ENCODE measurements at regions not wholly inside any gene's neighbourhood (a gene's known extent, or its start where the extent isn't known, plus 50 kb on each side); places are given as distances from the start of the nearest gene placed in this dataset.

GRCh38 chr2:236654496-236654895, 84.9 kb downstream of the ACKR3 start:
- intact Hi-C loops (cut with micrococcal nuclease) = no loop called here
- no peaks in the 10 kb centered on the region for H3K4me1 Mint-ChIP-seq (ENCODE audit: insufficient read depth, unreplicated experiment)
- ChIA-PET POLR2A (interaction anchor here (0.6 to 1.1 kb wide), 4 partner anchors 12 to 225 kb away, joined by 3 to 6 read pairs (median 3); no protein-coding TSS in a partner anchor), CTCF (interaction anchor here (0.9 kb wide), 1 partner anchor 18 kb away, joined by 3 read pairs; no protein-coding TSS in a partner anchor)
- H3K27ac Mint-ChIP-seq (ENCODE audit: low read depth, unreplicated experiment) = no peak overlapping the region
- H3K27me3 Mint-ChIP-seq (ENCODE audit: insufficient read depth, unreplicated experiment) = no peaks in the 10 kb centered on the region
- BruUV-seq (replicated peaks) = no TSS peak
- H3K4me3 Mint-ChIP-seq (ENCODE audit: unreplicated experiment) = no peak overlapping the region
- no peak for TF ChIP-seq CTCF (IDR thresholded peaks at IDR 0.05; ENCODE audit: unreplicated experiment)
- no peaks in the 10 kb centered on the region for H3K9me3 Mint-ChIP-seq (ENCODE audit: unreplicated experiment)
- DNase-seq (ENCODE audit: unreplicated experiment) = no peak
- H3K36me3 Mint-ChIP-seq (ENCODE audit: insufficient read depth, unreplicated experiment) = no peaks in the 10 kb centered on the region

- H3K27ac Mint-ChIP-seq (ENCODE audit: low read depth, unreplicated experiment) = peak overlapping the region; percentile 35
- H3K4me1 Mint-ChIP-seq (ENCODE audit: insufficient read depth, unreplicated experiment) = peaks cover 4% of the 10 kb centered on the region
- POLR2A ChIA-PET = no interaction called here
- H3K36me3 Mint-ChIP-seq (ENCODE audit: insufficient read depth, unreplicated experiment) = no peaks in the 10 kb centered on the region
- DNase-seq (ENCODE audit: unreplicated experiment) = no peak
- TF ChIP-seq CTCF (IDR thresholded peaks at IDR 0.05; ENCODE audit: unreplicated experiment) = no peak
- intact Hi-C loops (cut with micrococcal nuclease) = no loop called here
- H3K4me3 Mint-ChIP-seq (ENCODE audit: unreplicated experiment) = no peak overlapping the region
- H3K27me3 Mint-ChIP-seq (ENCODE audit: insufficient read depth, unreplicated experiment) = no peaks in the 10 kb centered on the region
- CTCF ChIA-PET = no interaction called here
- no peaks in the 10 kb centered on the region for H3K9me3 Mint-ChIP-seq (ENCODE audit: unreplicated experiment)
- BruUV-seq (replicated peaks) = no TSS peak
Observed at GRCh38 chr2:236656166-236656565, 86.5 kb downstream of the ACKR3 start.

GRCh38 chr2:236656721-236657120, 87.1 kb downstream of the ACKR3 start:
- H3K27me3 Mint-ChIP-seq (ENCODE audit: insufficient read depth, unreplicated experiment) = no peaks in the 10 kb centered on the region
- no peak for TF ChIP-seq CTCF (IDR thresholded peaks at IDR 0.05; ENCODE audit: unreplicated experiment)
- no peaks in the 10 kb centered on the region for H3K36me3 Mint-ChIP-seq (ENCODE audit: insufficient read depth, unreplicated experiment)
- H3K4me1 Mint-ChIP-seq (ENCODE audit: insufficient read depth, unreplicated experiment) = peaks cover 9% of the 10 kb centered on the region
- CTCF ChIA-PET = no interaction called here
- BruUV-seq (replicated peaks) = no TSS peak
- DNase-seq (ENCODE audit: unreplicated experiment) = no peak
- H3K27ac Mint-ChIP-seq (ENCODE audit: low read depth, unreplicated experiment) = no peak overlapping the region
- intact Hi-C loops (cut with micrococcal nuclease) = no loop called here
- no peak overlapping the region for H3K4me3 Mint-ChIP-seq (ENCODE audit: unreplicated experiment)
- H3K9me3 Mint-ChIP-seq (ENCODE audit: unreplicated experiment) = no peaks in the 10 kb centered on the region
- POLR2A ChIA-PET = no interaction called here

GRCh38 chr2:236657215-236657614, 87.6 kb downstream of the ACKR3 start:
- no peak for DNase-seq (ENCODE audit: unreplicated experiment)
- H3K27me3 Mint-ChIP-seq (ENCODE audit: insufficient read depth, unreplicated experiment) = no peaks in the 10 kb centered on the region
- intact Hi-C loops (cut with micrococcal nuclease) = no loop called here
- H3K4me1 Mint-ChIP-seq (ENCODE audit: insufficient read depth, unreplicated experiment) = peaks cover 12% of the 10 kb centered on the region
- ChIA-PET POLR2A (no interaction called here), CTCF (no interaction called here)
- TF ChIP-seq CTCF (IDR thresholded peaks at IDR 0.05; ENCODE audit: unreplicated experiment) = no peak
- no peak overlapping the region for H3K4me3 Mint-ChIP-seq (ENCODE audit: unreplicated experiment)
- no TSS peak for BruUV-seq (replicated peaks)
- no peaks in the 10 kb centered on the region for H3K9me3 Mint-ChIP-seq (ENCODE audit: unreplicated experiment)
- H3K27ac Mint-ChIP-seq (ENCODE audit: low read depth, unreplicated experiment) = no peak overlapping the region
- no peaks in the 10 kb centered on the region for H3K36me3 Mint-ChIP-seq (ENCODE audit: insufficient read depth, unreplicated experiment)

Data from MCF 10A (cell line).